IMR-90 (cell line): ENCODE measurements at regions not wholly inside any gene's neighbourhood (a gene's known extent, or its start where the extent isn't known, plus 50 kb on each side); places are given as distances from the start of the nearest gene placed in this dataset.

Experiments used
- CHD1 ChIP-seq: IDR thresholded peaks from 2 replicates; pipeline ENCODE4 v1.6.1; 2012; ENCODE audit warnings: low read depth, low read length, improper control_type of control experiment
- CTCF ChIP-seq: conservative IDR thresholded peaks from 2 replicates; pipeline ENCODE4 v1.5.1; 2012; ENCODE audit warnings: mild to moderate bottlenecking, low read depth, low read length, improper control_type of control experiment
- FOS ChIP-seq: fragments of 150-350 bp; IDR thresholded peaks from 2 replicates; pipeline ENCODE4 v1.6.1; 2016; ENCODE audit warnings: low read depth, low read length
- MAFK ChIP-seq: IDR thresholded peaks from 2 replicates; pipeline ENCODE4 v1.6.1; 2012; ENCODE audit warnings: low read depth, low read length, improper control_type of control experiment
- NFE2L2 ChIP-seq: fragments of 150-350 bp; IDR thresholded peaks from 2 replicates; pipeline ENCODE4 v1.6.1; 2016; ENCODE audit warnings: low read depth, mild to moderate bottlenecking, low read length
- POLR2A ChIP-seq: IDR thresholded peaks from 2 replicates; pipeline ENCODE4 v1.6.1; 2012; ENCODE audit warnings: mild to moderate bottlenecking, low read depth, low read length
- RAD21 ChIP-seq: IDR thresholded peaks from 2 replicates; pipeline ENCODE4 v1.6.1; 2012; ENCODE audit warnings: low read length, improper control_type of control experiment
- RCOR1 ChIP-seq: IDR thresholded peaks from 2 replicates; pipeline ENCODE4 v1.6.1; 2012; ENCODE audit warnings: mild to moderate bottlenecking, low read length, improper control_type of control experiment; ENCODE audit not compliant: insufficient replicate concordance
- RFX5 ChIP-seq: IDR thresholded peaks from 2 replicates; pipeline ENCODE4 v1.8.0; 2012; ENCODE audit warnings: low read depth, mild to moderate bottlenecking, low read length, moderate library complexity
- USF2 ChIP-seq: fragments of 150-350 bp; IDR thresholded peaks from 2 replicates; pipeline ENCODE4 v1.6.1; 2017; ENCODE audit warnings: mild to moderate bottlenecking, antibody characterized with exemption, low read length, low read depth

- no peak for TF ChIP-seq POLR2A
- TF ChIP-seq USF2: no peak
- no peak for TF ChIP-seq MAFK
- TF ChIP-seq CTCF: no peak
- no peak for TF ChIP-seq NFE2L2
- no peak for TF ChIP-seq RAD21
- TF ChIP-seq RFX5: no peak
- TF ChIP-seq RCOR1: no peak
- no peak for TF ChIP-seq CHD1
- no peak for TF ChIP-seq FOS
These were observed 58.5 kb downstream of the MAP10 start for GRCh38 chr1:232863544-232864275.
